K562 (cell line): ENCODE measurements at regions not wholly inside any gene's neighbourhood (a gene's known extent, or its start where the extent isn't known, plus 50 kb on each side); places are given as distances from the start of the nearest gene placed in this dataset.
"Not testable (repeated sequence)": the region's sequence is repeated elsewhere in the genome, so short reads cannot be mapped to it uniquely, and the experiment has no call there.

Experiments used
- ATAC-seq: fragments of 200-7000 bp; cut with Tn5 transposase; 3 replicates; pipeline ENCODE4 v1.9.1; 2020; ENCODE audit warnings: moderate library complexity
- BruUV-seq: library from RNA; stranded (reverse); fragments of 400-500 nt; replicated peaks from 2 replicates; lab custom pipeline; 2021; lab: Mats Ljungman, UMichigan
- CTCF ChIA-PET: fragments of 300-600 bp; formaldehyde crosslinking; extraction: SDS; loops from one replicate; lab custom pipeline; 2021; ENCODE audit warnings: low intra/inter-chr PET ratio; lab: Yijun Ruan, JAX
- POLR2A ChIA-PET: fragments of 300-600, 350-650 bp; sonication (Branson Sonifier 250); formaldehyde crosslinking; extraction: SDS; loops from one replicate; lab custom pipeline; 2021; ENCODE audit warnings: antibody characterized with exemption, inconsistent platforms; lab: Yijun Ruan, JAX
- DNase-seq, 4 experiments: peaks; one replicate each; pipeline versions ENCODE4 v3.0.0 to v3.0.0-alpha.2; 2011 to 2018; ENCODE audit warnings: low spot score in 3 of 4, mixed read lengths in 3 of 4; ENCODE audit errors: extremely low read depth in 1 of 4
- FAIRE-seq: peaks from 2 replicates; lab custom pipeline; 2011; peaks lifted over from hg19 to GRCh38; lab: Jason Lieb, UNC
- H2AFZ ChIP-seq: 2 replicates; pipeline ENCODE4 v1.6.0; 2011; ENCODE audit warnings: low read depth, low read length, control low read depth, inconsistent platforms
- H3K27ac ChIP-seq: fragments of 200-600 bp; 3 replicates; pipeline ENCODE4 v1.8.0; 2011; ENCODE audit warnings: low read depth, mild to moderate bottlenecking, control low read depth, inconsistent platforms, low read length, moderate library complexity, mixed read lengths; ENCODE audit errors: extremely low read depth
- H3K27me3 ChIP-seq, 2 experiments: fragments of 300-600 bp in 1 of 2; 2 replicates in 1 of 2; 3 replicates in 1 of 2; pipeline versions ENCODE4 v1.6.0 to v1.8.0; 2011; ENCODE audit warnings: inconsistent platforms in 2 of 2, low read length in 2 of 2, mild to moderate bottlenecking in 1 of 2, mixed read lengths in 1 of 2, moderate library complexity in 1 of 2; ENCODE audit not compliant: control insufficient read depth in 2 of 2, insufficient read depth in 2 of 2
- H3K36me3 ChIP-seq: fragments of 300-600 bp; 3 replicates; pipeline ENCODE4 v1.8.0; 2011; ENCODE audit warnings: mild to moderate bottlenecking, low read length, inconsistent platforms; ENCODE audit not compliant: control insufficient read depth, insufficient read depth
- H3K4me1 ChIP-seq, 2 experiments: fragments of 200-600 bp in 1 of 2; replicated peaks in 1 of 2; 2 replicates in 1 of 2; 3 replicates in 1 of 2; pipeline versions ENCODE4 v1.5.1 to v1.8.0; 2011; ENCODE audit warnings: inconsistent platforms in 2 of 2, low read length in 2 of 2, mild to moderate bottlenecking in 1 of 2, mixed read lengths in 1 of 2, moderate library complexity in 1 of 2; ENCODE audit not compliant: control insufficient read depth in 2 of 2, insufficient read depth in 2 of 2
- H3K4me2 ChIP-seq: 2 replicates; pipeline ENCODE4 v1.6.1; 2011; ENCODE audit warnings: low read length, control low read depth, inconsistent platforms, mixed read lengths; ENCODE audit not compliant: insufficient read depth
- H3K4me3 ChIP-seq: fragments of 200-600 bp; sonication (generic), shearing (Covaris generic); 2 replicates; pipeline ENCODE4 v1.5.1; 2016; ENCODE audit warnings: control low read depth, inconsistent platforms
- H3K79me2 ChIP-seq: fragments of 200-600 bp; 3 replicates; pipeline ENCODE4 v1.8.0; 2011; ENCODE audit warnings: low read length, inconsistent platforms; ENCODE audit not compliant: control insufficient read depth, insufficient read depth
- H3K9ac ChIP-seq, 2 experiments: 2 replicates each; pipeline versions ENCODE4 v1.6.0 to v1.6.1; 2011; ENCODE audit warnings: low read depth in 2 of 2, low read length in 2 of 2, control low read depth in 1 of 2, inconsistent platforms in 1 of 2, mild to moderate bottlenecking in 1 of 2, mixed read lengths in 1 of 2; ENCODE audit not compliant: insufficient read depth in 1 of 2
- H3K9me1 ChIP-seq: one replicate; pipeline ENCODE4 v1.6.0; 2011; ENCODE audit warnings: inconsistent platforms, mild to moderate bottlenecking, low read length, moderate library complexity; ENCODE audit not compliant: control insufficient read depth, insufficient read depth
- H3K9me3 ChIP-seq: replicated peaks from 2 replicates; pipeline ENCODE4 v1.5.1; 2011; ENCODE audit warnings: low read depth, low read length, inconsistent platforms; ENCODE audit not compliant: control insufficient read depth, insufficient read depth
- H4K20me1 ChIP-seq: replicated peaks from 2 replicates; pipeline ENCODE4 v1.6.1; 2011; ENCODE audit warnings: low read length, inconsistent platforms, mixed read lengths; ENCODE audit not compliant: control insufficient read depth, insufficient read depth
- WGBS: fragments of 100-300 bp; shearing (Covaris generic); methylation state at CpG from one replicate; pipeline ENCODE4 v1.1.6; 2016; ENCODE audit warnings: low coverage, mixed read lengths; ENCODE audit not compliant: insufficient coverage; ENCODE audit errors: missing lambda C conversion rate; 5-methylcytosine and 5-hydroxymethylcytosine counted together
- in situ Hi-C: fragments of 300-500 bp; cut with MboI; formaldehyde crosslinking; loops from 4 replicates; pipeline ENCODE4 v1.15.0; 2018; ENCODE audit warnings: inconsistent platforms, mixed read lengths
- intact Hi-C: fragments of 100-400 bp; cut with micrococcal nuclease; formaldehyde crosslinking; loops from 2 replicates; pipeline ENCODE4 v1.14.2; 2022

- DNase-seq, H3K9me1 ChIP-seq, FAIRE-seq, CTCF ChIA-PET, H3K36me3 ChIP-seq, H4K20me1 ChIP-seq, H3K4me2 ChIP-seq, H3K79me2 ChIP-seq, H3K9ac ChIP-seq, POLR2A ChIA-PET, H3K27ac ChIP-seq, ATAC-seq, H2AFZ ChIP-seq, BruUV-seq, H3K4me1 ChIP-seq, H3K9me3 ChIP-seq, H3K4me3 ChIP-seq: not testable (repeated sequence)
- 10% methylated on average over 22 of the region's 31 CpGs for WGBS
- intact Hi-C loops (loop anchor here (5.0 kb wide), 1 partner anchor 165 kb away; no protein-coding TSS in a partner anchor), in situ Hi-C loops (loop anchor here (25.0 kb wide), 1 partner anchor 185 kb away; the partner anchor contains the start of gene ATP6V0E2)
- peaks cover 5 to 11% of the 10 kb centered on the region in 2 experiments; a peak in 3 of 5 replicates for H3K27me3 ChIP-seq
These were observed 174.0 kb downstream of the ATP6V0E2 start for GRCh38 chr7:150047772-150048171.

DNA sequence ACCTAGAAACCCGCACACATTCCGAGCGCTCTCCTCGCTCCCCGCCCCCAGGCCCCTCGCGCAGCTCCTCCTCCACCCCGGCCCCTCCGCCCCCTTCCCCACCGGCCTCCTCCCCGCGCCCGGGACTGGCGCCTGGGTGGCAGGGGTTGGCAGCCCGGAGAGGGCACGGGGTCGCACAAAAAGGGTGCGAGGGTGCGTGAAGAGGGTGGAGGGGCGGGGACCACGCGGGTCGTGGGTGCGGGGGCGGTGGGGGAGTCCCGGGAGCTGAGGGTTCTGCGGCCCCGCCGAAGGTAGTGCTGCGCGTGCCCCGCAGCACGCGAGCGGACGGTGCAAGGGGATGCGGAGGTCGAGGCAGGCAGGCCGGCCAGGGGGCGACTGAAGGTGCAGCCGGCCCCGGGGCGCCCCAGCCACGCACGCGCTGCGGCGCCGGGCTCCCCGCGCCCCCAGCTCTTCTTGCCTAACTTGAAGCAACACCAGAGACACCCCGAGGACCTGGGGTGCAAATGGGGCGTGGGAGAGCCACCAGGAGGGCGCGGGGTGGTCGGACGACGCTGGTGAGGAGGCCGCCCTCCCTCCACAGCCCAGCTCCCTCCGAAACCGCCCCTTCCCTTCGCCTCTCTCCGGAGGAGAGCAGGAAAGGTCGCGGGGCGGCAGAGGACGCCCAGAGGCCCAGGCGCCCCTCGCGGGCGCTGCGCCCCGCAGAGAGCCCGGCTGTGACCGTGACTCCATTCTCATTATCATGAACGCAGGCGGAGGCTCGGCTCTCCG, 174.7 kb downstream of the ATP6V0E2 start:
- CTCF ChIA-PET, DNase-seq, H3K4me3 ChIP-seq, BruUV-seq, H3K9me1 ChIP-seq, POLR2A ChIA-PET, FAIRE-seq, H3K4me2 ChIP-seq, H3K9me3 ChIP-seq, H4K20me1 ChIP-seq, H3K79me2 ChIP-seq, H3K4me1 ChIP-seq, H2AFZ ChIP-seq, H3K36me3 ChIP-seq, H3K9ac ChIP-seq, H3K27ac ChIP-seq: not testable (repeated sequence)
- intact Hi-C loops, result loop anchor here (5.0 kb wide), 1 partner anchor 166 kb away; no protein-coding TSS in a partner anchor
- ATAC-seq, result peak; percentile 33
- 37% methylated on average over 25 of the region's 79 CpGs for WGBS
- H3K27me3 ChIP-seq, result peaks cover 5 to 11% of the 10 kb centered on the region in 2 experiments; a peak in 3 of 5 replicates
- in situ Hi-C loops, result loop anchor here (25.0 kb wide), 1 partner anchor 186 kb away; the partner anchor contains the start of gene ATP6V0E2

DNA sequence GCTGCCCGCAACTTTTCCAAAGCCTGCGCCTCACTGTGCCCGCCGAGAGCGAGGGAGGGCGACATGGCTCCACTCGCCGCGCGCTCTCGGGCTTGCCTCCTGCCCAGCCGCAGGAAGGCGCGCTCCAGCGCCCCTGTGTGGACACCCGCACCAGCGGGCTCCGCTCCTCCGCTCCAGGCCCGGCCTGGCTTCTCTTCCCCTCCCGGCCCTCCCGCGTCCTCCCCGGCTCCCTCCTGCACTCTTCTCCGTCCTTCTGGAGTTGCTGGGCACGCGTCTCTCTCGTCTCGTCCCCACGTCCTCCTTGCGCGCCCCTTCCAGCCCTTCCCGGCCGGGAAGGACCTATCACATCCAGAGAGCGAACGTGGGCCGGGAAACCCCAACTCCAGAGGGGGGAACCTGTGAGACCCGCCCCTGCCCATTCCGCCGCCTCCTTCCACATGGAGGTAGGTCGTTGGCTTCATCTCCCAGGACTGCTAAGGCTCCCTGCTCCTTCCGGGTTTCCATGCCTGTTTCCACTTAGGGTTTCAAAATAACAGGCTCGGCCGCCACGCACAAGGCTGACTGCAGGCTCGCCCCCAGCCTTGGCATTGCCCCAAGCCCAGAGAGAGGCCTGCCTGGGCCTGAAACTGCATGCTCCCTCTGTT, 175.4 kb downstream of the ATP6V0E2 start:
- BruUV-seq, H3K9ac ChIP-seq, FAIRE-seq, H4K20me1 ChIP-seq, CTCF ChIA-PET, H3K36me3 ChIP-seq, H3K4me2 ChIP-seq, H2AFZ ChIP-seq, POLR2A ChIA-PET, DNase-seq, H3K4me1 ChIP-seq, H3K9me3 ChIP-seq, H3K4me3 ChIP-seq, H3K79me2 ChIP-seq, H3K27ac ChIP-seq, H3K9me1 ChIP-seq: not testable (repeated sequence)
- intact Hi-C loops, result loop anchor here (5.0 kb wide), 1 partner anchor 167 kb away; no protein-coding TSS in a partner anchor
- peak; percentile 97 for ATAC-seq
- WGBS, result 7% methylated on average over 18 of the region's 46 CpGs
- peaks cover 5 to 11% of the 10 kb centered on the region in 2 experiments; a peak in 3 of 5 replicates for H3K27me3 ChIP-seq
- in situ Hi-C loops, result loop anchor here (25.0 kb wide), 1 partner anchor 187 kb away; the partner anchor contains the start of gene ATP6V0E2
